OCI-LY1 (cell line): ENCODE measurements at regions not wholly inside any gene's neighbourhood (a gene's known extent, or its start where the extent isn't known, plus 50 kb on each side); places are given as distances from the start of the nearest gene placed in this dataset.

ENCODE experiments used
- CTCF ChIP-seq: fragments of 200-600 bp; sonication (generic), shearing (Covaris generic); IDR thresholded peaks from 2 replicates; pipeline ENCODE4 v1.5.1; 2017; ENCODE audit warnings: mild to moderate bottlenecking, antibody characterized with exemption, low read length, moderate library complexity, mixed read lengths
- EZH2 ChIP-seq: fragments of 200-600 bp; sonication (generic), shearing (Covaris generic); IDR thresholded peaks from 2 replicates; pipeline ENCODE4 v1.8.0; 2017; ENCODE audit warnings: borderline replicate concordance, mixed run types, mild to moderate bottlenecking, antibody characterized with exemption, low read length, moderate library complexity, mixed read lengths

GRCh38 chr7:41504214-41504980, 198.5 kb downstream of the INHBA start:
- TF ChIP-seq CTCF, result no peak
- TF ChIP-seq EZH2, result no peak
